SK-N-SH (cell line): ENCODE measurements at regions not wholly inside any gene's neighbourhood (a gene's known extent, or its start where the extent isn't known, plus 50 kb on each side); places are given as distances from the start of the nearest gene placed in this dataset.

ENCODE experiments used
- CTCF ChIA-PET: fragments of 300-600, 350-600 bp; formaldehyde crosslinking; extraction: SDS; loops from one replicate; lab custom pipeline; 2021; lab: Yijun Ruan, JAX
- POLR2A ChIA-PET: fragments of 350-600 bp; sonication (Branson Sonifier 250); formaldehyde crosslinking; extraction: SDS; loops from one replicate; lab custom pipeline; 2020; ENCODE audit warnings: antibody characterized with exemption, inconsistent platforms; lab: Yijun Ruan, JAX
- DNase-seq: peaks from one replicate; pipeline ENCODE4 v3.0.0; 2012
- H2AFZ ChIP-seq: fragments of 200-600 bp; sonication (generic); 2 replicates; pipeline ENCODE4 v1.8.1; 2016; ENCODE audit warnings: antibody characterized with exemption, mild to moderate bottlenecking, low read depth
- H3F3A ChIP-seq: fragments of 200-600 bp; sonication (generic); replicated peaks from 2 replicates; pipeline ENCODE3; 2016; ENCODE audit warnings: antibody characterized with exemption, mild to moderate bottlenecking; ENCODE audit not compliant: insufficient read depth
- H3K27ac ChIP-seq, 2 experiments: fragments of 200-500 bp in 1 of 2; fragments of 200-600 bp in 1 of 2; sonication (Bioruptor generic) in 1 of 2; sonication (generic), shearing (Covaris generic) in 1 of 2; 2 replicates each; pipeline versions ENCODE4 v1.5.1 to v1.6.1; 2014 to 2016; ENCODE audit warnings: low read depth in 2 of 2, inconsistent platforms in 1 of 2, low read length in 1 of 2, mild to moderate bottlenecking in 1 of 2, mixed read lengths in 1 of 2
- H3K27me3 ChIP-seq: fragments of 200-600 bp; sonication (generic), shearing (Covaris generic); 2 replicates; pipeline ENCODE4 v1.6.1; 2016; ENCODE audit warnings: mixed run types; ENCODE audit not compliant: insufficient read depth
- H3K36me3 ChIP-seq, 2 experiments: fragments of 200-500 bp in 1 of 2; fragments of 200-600 bp in 1 of 2; sonication (Bioruptor generic) in 1 of 2; sonication (generic) in 1 of 2; replicated peaks in 1 of 2; 2 replicates each; pipeline versions ENCODE3 to v1.5.1; 2014 to 2016; ENCODE audit warnings: low read length in 1 of 2, mild to moderate bottlenecking in 1 of 2; ENCODE audit not compliant: insufficient read depth in 2 of 2, control insufficient read depth in 1 of 2
- H3K4me1 ChIP-seq, 2 experiments: fragments of 200-500 bp in 1 of 2; fragments of 200-600 bp in 1 of 2; sonication (Bioruptor generic) in 1 of 2; sonication (generic), shearing (Covaris generic) in 1 of 2; 2 replicates each; pipeline versions ENCODE4 v1.5.1 to v1.6.1; 2014 to 2016; ENCODE audit warnings: low read depth in 1 of 2, low read length in 1 of 2, mixed run types in 1 of 2; ENCODE audit not compliant: insufficient read depth in 2 of 2, control insufficient read depth in 1 of 2
- H3K4me2 ChIP-seq: fragments of 200-600 bp; sonication (generic), shearing (Covaris generic); 2 replicates; pipeline ENCODE4 v1.6.1; 2017; ENCODE audit warnings: mixed run types
- H3K4me3 ChIP-seq, 2 experiments: fragments of 200-500 bp in 1 of 2; fragments of 200-600 bp in 1 of 2; sonication (Bioruptor generic) in 1 of 2; sonication (generic), shearing (Covaris generic) in 1 of 2; 2 replicates each; pipeline versions ENCODE4 v1.5.1 to v1.8.1; 2014 to 2016; ENCODE audit warnings: low read depth in 2 of 2, inconsistent platforms in 1 of 2, low read length in 1 of 2, mild to moderate bottlenecking in 1 of 2, mixed read lengths in 1 of 2, moderate library complexity in 1 of 2
- H3K79me2 ChIP-seq: fragments of 200-600 bp; sonication (generic); 2 replicates; pipeline ENCODE4 v1.8.1; 2017; ENCODE audit warnings: mild to moderate bottlenecking; ENCODE audit not compliant: insufficient read depth
- H3K9ac ChIP-seq: fragments of 200-600 bp; sonication (generic); 2 replicates; pipeline ENCODE4 v1.6.1; 2017; ENCODE audit warnings: mixed run types
- H3K9me2 ChIP-seq: fragments of 200-600 bp; sonication (generic); 2 replicates; pipeline ENCODE4 v1.6.1; 2017; ENCODE audit warnings: mixed run types
- H3K9me3 ChIP-seq: fragments of 200-600 bp; sonication (generic); 2 replicates; pipeline ENCODE4 v1.6.1; 2017; ENCODE audit warnings: mixed run types, mild to moderate bottlenecking, moderate library complexity
- H4K20me1 ChIP-seq: fragments of 200-600 bp; sonication (generic); 2 replicates; pipeline ENCODE4 v1.6.1; 2017; ENCODE audit warnings: mild to moderate bottlenecking, mixed run types; ENCODE audit not compliant: insufficient read depth
- CHD2 ChIP-seq: fragments of 150-350 bp; IDR thresholded peaks from 2 replicates; pipeline ENCODE4 v1.6.1; 2018; ENCODE audit warnings: low read length; ENCODE audit not compliant: partially characterized antibody
- FOXJ3 ChIP-seq: sonication (generic); formaldehyde crosslinking; IDR thresholded peaks from 2 replicates; pipeline ENCODE4 v1.5.1; 2020; ENCODE audit warnings: mild to moderate bottlenecking, missing genetic modification reagents
- FOXM1 ChIP-seq: IDR thresholded peaks from 2 replicates; pipeline ENCODE4 v1.4.0; 2012; ENCODE audit warnings: low read depth, mild to moderate bottlenecking
- JUND ChIP-seq: IDR thresholded peaks from 2 replicates; pipeline ENCODE4 v1.4.0; 2012
- MXI1 ChIP-seq: IDR thresholded peaks from 2 replicates; pipeline ENCODE4 v1.6.1; 2012; ENCODE audit warnings: mild to moderate bottlenecking, low read depth, low read length, improper control_type of control experiment
- NFIC ChIP-seq: IDR thresholded peaks from 2 replicates; pipeline ENCODE4 v1.4.0; 2012; ENCODE audit warnings: borderline replicate concordance
- POLR2AphosphoS5 ChIP-seq: IDR thresholded peaks from 2 replicates; pipeline ENCODE4 v1.6.1; 2012; ENCODE audit warnings: low read depth, low read length
- RAD21 ChIP-seq: IDR thresholded peaks from 2 replicates; pipeline ENCODE4 v1.6.1; 2012; ENCODE audit warnings: mild to moderate bottlenecking, low read length
- RFX5 ChIP-seq: IDR thresholded peaks from 2 replicates; pipeline ENCODE4 v1.6.1; 2012; ENCODE audit warnings: mild to moderate bottlenecking, improper control_type of control experiment, low read length
- SMC3 ChIP-seq: IDR thresholded peaks from 2 replicates; pipeline ENCODE4 v1.6.1; 2012; ENCODE audit warnings: low read depth, low read length, improper control_type of control experiment
- TAF1 ChIP-seq: IDR thresholded peaks from 2 replicates; pipeline ENCODE4 v1.6.1; 2012; ENCODE audit warnings: low read depth, mild to moderate bottlenecking, low read length, moderate library complexity, borderline replicate concordance
- TEAD4 ChIP-seq: IDR thresholded peaks from 2 replicates; pipeline ENCODE4 v1.4.0; 2012; ENCODE audit warnings: mild to moderate bottlenecking, borderline replicate concordance; ENCODE audit not compliant: insufficient read depth
- WGBS: methylation state at CpG from one replicate; pipeline ENCODE4 v1.1.6; 2017; ENCODE audit warnings: low lambda C conversion rate; 5-methylcytosine and 5-hydroxymethylcytosine counted together
- TF ChIP-seq, protein P1 (sequence below): IDR thresholded peaks from 2 replicates; pipeline ENCODE4 v1.6.1; 2012; ENCODE audit warnings: mild to moderate bottlenecking, low read depth, low read length, moderate library complexity
- TF ChIP-seq, protein P2 (sequence below): IDR thresholded peaks from 2 replicates; pipeline ENCODE4 v1.4.0; 2012; ENCODE audit warnings: low read depth
- TF ChIP-seq, protein P3 (sequence below): fragments of 200-600 bp; sonication (generic); IDR thresholded peaks from 2 replicates; pipeline ENCODE4 v1.6.1; 2017; ENCODE audit warnings: antibody characterized with exemption, mild to moderate bottlenecking, moderate library complexity

DNA sequence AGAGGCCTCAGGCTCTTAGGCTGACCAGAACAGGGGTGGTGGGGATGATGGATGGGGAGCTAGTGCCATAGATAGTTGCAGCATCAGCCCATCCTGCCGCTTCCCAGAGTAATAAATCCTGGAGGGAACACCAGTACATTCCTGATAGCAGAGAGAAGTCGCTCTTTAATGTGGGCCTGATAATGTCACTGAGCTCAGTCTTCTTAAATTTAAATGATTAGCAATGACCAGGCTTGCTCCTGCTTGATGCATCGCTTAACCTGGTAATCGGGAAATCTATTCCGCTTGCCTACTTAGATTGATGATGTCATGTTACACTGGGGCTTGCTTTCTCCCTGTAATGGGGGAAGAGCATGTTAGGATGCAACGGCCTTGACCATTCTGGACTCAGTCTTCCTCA, 218.6 kb upstream of the PLXNA2 start:
- H3F3A ChIP-seq: no peaks in the 10 kb centered on the region
- no peaks in the 10 kb centered on the region for H3K36me3 ChIP-seq
- no peak overlapping the region for H2AFZ ChIP-seq
- TF ChIP-seq POLR2AphosphoS5: no peak
- no peak for TF ChIP-seq TEAD4
- TF ChIP-seq JUND: no peak
- TF ChIP-seq FOXJ3 (CRISPR knock-in tag): no peak
- no peak for TF ChIP-seq CHD2
- no peak for TF ChIP-seq FOXM1
- TF ChIP-seq, protein P1, sequence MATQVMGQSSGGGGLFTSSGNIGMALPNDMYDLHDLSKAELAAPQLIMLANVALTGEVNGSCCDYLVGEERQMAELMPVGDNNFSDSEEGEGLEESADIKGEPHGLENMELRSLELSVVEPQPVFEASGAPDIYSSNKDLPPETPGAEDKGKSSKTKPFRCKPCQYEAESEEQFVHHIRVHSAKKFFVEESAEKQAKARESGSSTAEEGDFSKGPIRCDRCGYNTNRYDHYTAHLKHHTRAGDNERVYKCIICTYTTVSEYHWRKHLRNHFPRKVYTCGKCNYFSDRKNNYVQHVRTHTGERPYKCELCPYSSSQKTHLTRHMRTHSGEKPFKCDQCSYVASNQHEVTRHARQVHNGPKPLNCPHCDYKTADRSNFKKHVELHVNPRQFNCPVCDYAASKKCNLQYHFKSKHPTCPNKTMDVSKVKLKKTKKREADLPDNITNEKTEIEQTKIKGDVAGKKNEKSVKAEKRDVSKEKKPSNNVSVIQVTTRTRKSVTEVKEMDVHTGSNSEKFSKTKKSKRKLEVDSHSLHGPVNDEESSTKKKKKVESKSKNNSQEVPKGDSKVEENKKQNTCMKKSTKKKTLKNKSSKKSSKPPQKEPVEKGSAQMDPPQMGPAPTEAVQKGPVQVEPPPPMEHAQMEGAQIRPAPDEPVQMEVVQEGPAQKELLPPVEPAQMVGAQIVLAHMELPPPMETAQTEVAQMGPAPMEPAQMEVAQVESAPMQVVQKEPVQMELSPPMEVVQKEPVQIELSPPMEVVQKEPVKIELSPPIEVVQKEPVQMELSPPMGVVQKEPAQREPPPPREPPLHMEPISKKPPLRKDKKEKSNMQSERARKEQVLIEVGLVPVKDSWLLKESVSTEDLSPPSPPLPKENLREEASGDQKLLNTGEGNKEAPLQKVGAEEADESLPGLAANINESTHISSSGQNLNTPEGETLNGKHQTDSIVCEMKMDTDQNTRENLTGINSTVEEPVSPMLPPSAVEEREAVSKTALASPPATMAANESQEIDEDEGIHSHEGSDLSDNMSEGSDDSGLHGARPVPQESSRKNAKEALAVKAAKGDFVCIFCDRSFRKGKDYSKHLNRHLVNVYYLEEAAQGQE: no peak
- no peak for TF ChIP-seq RAD21
- TF ChIP-seq NFIC: no peak
- TF ChIP-seq MXI1: no peak
- TF ChIP-seq, protein P2, sequence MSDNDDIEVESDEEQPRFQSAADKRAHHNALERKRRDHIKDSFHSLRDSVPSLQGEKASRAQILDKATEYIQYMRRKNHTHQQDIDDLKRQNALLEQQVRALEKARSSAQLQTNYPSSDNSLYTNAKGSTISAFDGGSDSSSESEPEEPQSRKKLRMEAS: no peak
- TF ChIP-seq TAF1: no peak
- TF ChIP-seq SMC3: no peak
- TF ChIP-seq, protein P3, sequence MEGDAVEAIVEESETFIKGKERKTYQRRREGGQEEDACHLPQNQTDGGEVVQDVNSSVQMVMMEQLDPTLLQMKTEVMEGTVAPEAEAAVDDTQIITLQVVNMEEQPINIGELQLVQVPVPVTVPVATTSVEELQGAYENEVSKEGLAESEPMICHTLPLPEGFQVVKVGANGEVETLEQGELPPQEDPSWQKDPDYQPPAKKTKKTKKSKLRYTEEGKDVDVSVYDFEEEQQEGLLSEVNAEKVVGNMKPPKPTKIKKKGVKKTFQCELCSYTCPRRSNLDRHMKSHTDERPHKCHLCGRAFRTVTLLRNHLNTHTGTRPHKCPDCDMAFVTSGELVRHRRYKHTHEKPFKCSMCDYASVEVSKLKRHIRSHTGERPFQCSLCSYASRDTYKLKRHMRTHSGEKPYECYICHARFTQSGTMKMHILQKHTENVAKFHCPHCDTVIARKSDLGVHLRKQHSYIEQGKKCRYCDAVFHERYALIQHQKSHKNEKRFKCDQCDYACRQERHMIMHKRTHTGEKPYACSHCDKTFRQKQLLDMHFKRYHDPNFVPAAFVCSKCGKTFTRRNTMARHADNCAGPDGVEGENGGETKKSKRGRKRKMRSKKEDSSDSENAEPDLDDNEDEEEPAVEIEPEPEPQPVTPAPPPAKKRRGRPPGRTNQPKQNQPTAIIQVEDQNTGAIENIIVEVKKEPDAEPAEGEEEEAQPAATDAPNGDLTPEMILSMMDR: no peak
- TF ChIP-seq RFX5: no peak
- H3K27me3 ChIP-seq: no peaks in the 10 kb centered on the region
- no peak for DNase-seq
- H3K4me3 ChIP-seq: no peak overlapping the region
- H3K9me3 ChIP-seq: no peaks in the 10 kb centered on the region
- H3K9ac ChIP-seq: no peak overlapping the region
- H3K4me1 ChIP-seq: no peaks in the 10 kb centered on the region
- H3K4me2 ChIP-seq: no peak overlapping the region
- ChIA-PET CTCF (interaction anchor here (0.9 to 2.4 kb wide), 3 partner anchors 11 to 438 kb away, joined by 3 to 9 read pairs (median 3); no protein-coding TSS in a partner anchor), POLR2A (no interaction called here)
- H4K20me1 ChIP-seq: no peaks in the 10 kb centered on the region
- 75% methylated on average over 6 of the region's 6 CpGs for WGBS
- no peak overlapping the region for H3K27ac ChIP-seq
- no peaks in the 10 kb centered on the region for H3K9me2 ChIP-seq
- no peaks in the 10 kb centered on the region for H3K79me2 ChIP-seq
